ENCODE measurements at regions not wholly inside any gene's neighbourhood (a gene's known extent, or its start where the extent isn't known, plus 50 kb on each side); places are given as distances from the start of the nearest gene placed in this dataset.

GRCh38 chr13:79723519-79724024, 242.6 kb downstream of the NDFIP2 start:
- H3K36me3 ChIP-seq: no peaks in the 10 kb centered on the region
- H3K4me3 ChIP-seq: no peak overlapping the region
- no peaks in the 10 kb centered on the region for H3K4me1 ChIP-seq (replicated peaks)
- 19% methylated on average over 7 of the region's 7 CpGs for WGBS
- no peak overlapping the region for H3K27ac ChIP-seq
- intact Hi-C loops (cut with DNase I): no loop called here
- H3K9me3 ChIP-seq: no peaks in the 10 kb centered on the region
- H3K27me3 ChIP-seq (replicated peaks; ENCODE audit: insufficient read depth): no peaks in the 10 kb centered on the region
- TF ChIP-seq POLR2A (IDR thresholded peaks at IDR 0.05) (no peak), CTCF (IDR thresholded peaks at IDR 0.05) (no peak), POLR2AphosphoS5 (IDR thresholded peaks at IDR 0.05) (no peak)
- DNase-seq (ENCODE audit: low spot score): no peak

GRCh38 chr13:79722885-79723445, 242.0 kb downstream of the NDFIP2 start:
- DNase-seq (ENCODE audit: low spot score): no peak
- intact Hi-C loops (cut with DNase I): no loop called here
- Histone ChIP-seq H3K4me1 (replicated peaks) (no peaks in the 10 kb centered on the region), H3K27ac (no peak overlapping the region), H3K9me3 (no peaks in the 10 kb centered on the region), H3K4me3 (no peak overlapping the region), H3K36me3 (no peaks in the 10 kb centered on the region), H3K27me3 (replicated peaks; ENCODE audit: insufficient read depth) (no peaks in the 10 kb centered on the region)
- 55% methylated on average over 1 of the region's 1 CpG for WGBS
- no peak for TF ChIP-seq CTCF (IDR thresholded peaks at IDR 0.05)
- no peak for TF ChIP-seq POLR2A (IDR thresholded peaks at IDR 0.05)
- no peak for TF ChIP-seq POLR2AphosphoS5 (IDR thresholded peaks at IDR 0.05)

DNA sequence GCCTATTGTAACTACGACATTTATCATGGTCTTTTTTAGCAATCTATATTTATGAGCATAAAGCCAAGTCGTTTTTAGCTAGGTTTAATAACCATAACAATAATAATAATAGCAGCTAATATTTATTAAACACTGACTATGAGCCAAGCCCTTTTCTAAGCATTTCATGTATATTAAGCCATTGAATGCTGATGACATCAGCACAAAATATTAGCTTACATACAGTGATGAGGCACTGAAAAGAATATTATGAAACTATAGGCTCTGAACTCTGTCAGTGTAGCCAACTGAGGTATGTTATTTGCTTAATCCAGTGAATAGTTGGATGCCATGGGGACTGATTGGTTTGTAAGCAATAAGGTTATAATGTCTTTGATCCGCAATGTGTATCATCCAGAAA, 235.2 kb downstream of the NDFIP2 start:
- 76% methylated on average over 3 of the region's 3 CpGs for WGBS
- no peaks in the 10 kb centered on the region for H3K36me3 ChIP-seq
- TF ChIP-seq POLR2A (IDR thresholded peaks at IDR 0.05) (no peak), CTCF (IDR thresholded peaks at IDR 0.05) (no peak), POLR2AphosphoS5 (IDR thresholded peaks at IDR 0.05) (no peak)
- DNase-seq (ENCODE audit: low spot score): no peak
- no peak overlapping the region for H3K4me3 ChIP-seq
- no peaks in the 10 kb centered on the region for H3K27me3 ChIP-seq (replicated peaks; ENCODE audit: insufficient read depth)
- no peaks in the 10 kb centered on the region for H3K9me3 ChIP-seq
- H3K4me1 ChIP-seq (replicated peaks): no peaks in the 10 kb centered on the region
- no peak overlapping the region for H3K27ac ChIP-seq
- intact Hi-C loops (cut with DNase I): no loop called here

- intact Hi-C loops (cut with DNase I): no loop called here
- no peak for TF ChIP-seq POLR2A (IDR thresholded peaks at IDR 0.05)
- TF ChIP-seq CTCF (IDR thresholded peaks at IDR 0.05): no peak
- TF ChIP-seq POLR2AphosphoS5 (IDR thresholded peaks at IDR 0.05): no peak
- no peaks in the 10 kb centered on the region for H3K27me3 ChIP-seq (replicated peaks; ENCODE audit: insufficient read depth)
- DNase-seq (ENCODE audit: low spot score): no peak
- H3K27ac ChIP-seq: no peak overlapping the region
- H3K4me1 ChIP-seq (replicated peaks): no peaks in the 10 kb centered on the region
- no peaks in the 10 kb centered on the region for H3K9me3 ChIP-seq
- H3K4me3 ChIP-seq: no peak overlapping the region
- no peaks in the 10 kb centered on the region for H3K36me3 ChIP-seq
Observed at GRCh38 chr13:79711631-79712030, 230.7 kb downstream of the NDFIP2 start.

DNA sequence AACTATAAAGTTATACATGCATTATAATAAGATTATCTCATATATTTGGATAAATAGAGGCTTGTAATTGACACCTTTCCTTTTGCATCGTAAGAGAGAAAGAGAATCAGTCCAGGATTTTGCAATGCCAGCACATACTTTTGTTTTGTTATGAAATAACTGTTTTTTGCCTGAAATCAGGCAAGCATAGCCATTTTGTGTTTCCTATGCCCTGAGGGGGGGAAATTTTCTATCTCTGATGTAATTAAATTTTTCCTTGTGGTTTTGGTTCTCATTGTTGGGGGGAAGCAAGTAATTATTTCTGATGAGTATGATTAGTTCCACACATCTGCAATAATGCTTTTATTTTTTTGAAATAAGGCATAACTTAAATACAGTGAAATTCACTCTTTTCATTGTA, 229.4 kb downstream of the NDFIP2 start:
- H3K27ac ChIP-seq: no peak overlapping the region
- H3K4me1 ChIP-seq (replicated peaks): no peaks in the 10 kb centered on the region
- H3K36me3 ChIP-seq: no peaks in the 10 kb centered on the region
- H3K4me3 ChIP-seq: no peak overlapping the region
- DNase-seq (ENCODE audit: low spot score): no peak
- no peaks in the 10 kb centered on the region for H3K9me3 ChIP-seq
- WGBS: 55% methylated on average over 1 of the region's 1 CpG
- TF ChIP-seq POLR2AphosphoS5 (IDR thresholded peaks at IDR 0.05) (no peak), POLR2A (IDR thresholded peaks at IDR 0.05) (no peak), CTCF (IDR thresholded peaks at IDR 0.05) (no peak)
- H3K27me3 ChIP-seq (replicated peaks; ENCODE audit: insufficient read depth): no peaks in the 10 kb centered on the region
- intact Hi-C loops (cut with DNase I): no loop called here

All from prostate gland (tissue), 2 donors.